HFF-Myc (cell line): ENCODE measurements at regions not wholly inside any gene's neighbourhood (a gene's known extent, or its start where the extent isn't known, plus 50 kb on each side); places are given as distances from the start of the nearest gene placed in this dataset.

Experiments
- DNase-seq: peaks from one replicate; pipeline ENCODE4 v3.0.0-alpha.2; 2011; ENCODE audit warnings: low read depth; ENCODE audit errors: extremely low read depth
- H3K4me3 ChIP-seq: replicated peaks from 2 replicates; pipeline ENCODE4 v1.5.1; 2011; ENCODE audit warnings: low read depth, mild to moderate bottlenecking, control low read depth, low read length
- CTCF ChIP-seq: IDR thresholded peaks from 2 replicates; pipeline ENCODE4 v1.5.1; 2012; ENCODE audit warnings: mild to moderate bottlenecking, low read depth, low read length, control low read depth; ENCODE audit errors: missing control alignments

DNA sequence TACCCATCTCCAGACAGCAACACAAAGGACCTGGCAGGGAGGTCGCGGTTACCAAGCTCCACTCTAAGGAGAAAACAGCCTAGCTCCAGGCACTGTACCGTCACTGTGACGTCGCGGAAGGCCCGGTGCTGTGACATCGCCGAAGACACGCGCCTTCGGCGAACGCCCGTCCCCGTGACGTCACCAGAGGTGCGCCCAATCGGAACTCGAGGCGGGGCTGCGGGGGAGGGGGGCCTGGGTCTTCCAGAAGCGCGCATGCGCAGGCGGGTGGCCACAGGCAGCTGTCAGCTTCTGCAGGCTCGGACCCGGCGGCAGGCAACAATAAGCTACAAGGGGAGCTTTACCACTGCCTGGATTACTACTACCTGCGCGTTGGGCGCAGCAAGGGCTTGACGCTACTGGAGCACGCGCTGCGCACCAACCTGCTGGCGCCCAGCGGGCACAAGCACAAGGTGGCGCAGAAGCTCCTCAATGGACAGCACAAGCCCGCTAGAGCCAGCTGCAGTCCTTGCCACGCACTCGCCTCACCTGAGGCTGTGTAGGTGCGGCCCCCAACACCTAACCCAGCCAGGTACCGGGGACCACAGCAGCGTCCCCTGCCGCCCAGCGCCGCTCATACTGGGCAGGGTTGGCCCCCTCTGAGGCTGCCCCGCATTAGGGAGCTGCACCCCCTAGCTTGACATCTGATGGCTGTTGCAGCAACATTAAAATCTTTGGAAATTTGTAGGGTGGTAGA, 208.4 kb downstream of the TPST1 start:
- peak; percentile 37 for DNase-seq
- peak; percentile 23 for TF ChIP-seq CTCF
- H3K4me3 ChIP-seq: peak overlapping the region; percentile 39

- TF ChIP-seq CTCF: no peak
- H3K4me3 ChIP-seq: no peak overlapping the region
- no peak for DNase-seq
Observed at GRCh38 chr7:66415659-66416265, 210.6 kb downstream of the TPST1 start.

- no peak overlapping the region for H3K4me3 ChIP-seq
- DNase-seq: no peak
- TF ChIP-seq CTCF: no peak
Observed at GRCh38 chr7:66418537-66418936, 210.1 kb upstream of the KCTD7 start.

GRCh38 chr7:66419210-66419609, 209.5 kb upstream of the KCTD7 start:
- no peak overlapping the region for H3K4me3 ChIP-seq
- DNase-seq: no peak
- no peak for TF ChIP-seq CTCF

- TF ChIP-seq CTCF: no peak
- DNase-seq: no peak
- no peak overlapping the region for H3K4me3 ChIP-seq
Observed at GRCh38 chr7:66421830-66422475, 206.7 kb upstream of the KCTD7 start.

DNA sequence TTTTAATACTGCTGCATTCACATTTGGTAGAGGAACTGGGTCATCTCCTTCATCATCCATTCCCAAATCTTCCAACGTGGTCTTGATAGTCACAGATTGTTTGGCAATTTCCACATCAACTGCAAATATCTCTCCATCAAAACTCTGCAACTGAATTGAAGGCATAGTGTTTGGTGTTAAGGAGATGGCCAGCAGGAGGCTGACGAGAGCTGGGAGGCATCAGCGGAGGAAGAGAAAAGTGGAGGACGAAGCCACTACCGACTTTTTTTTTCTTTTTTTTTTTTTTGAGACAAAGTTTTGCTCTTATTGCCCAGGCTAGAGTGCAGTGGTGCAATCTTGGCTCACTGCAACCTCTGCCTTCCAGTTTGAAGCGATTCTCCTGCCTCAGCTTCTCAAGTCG, 205.0 kb upstream of the KCTD7 start:
- TF ChIP-seq CTCF: no peak
- no peak for DNase-seq
- H3K4me3 ChIP-seq: no peak overlapping the region
